ENCODE measurements at regions not wholly inside any gene's neighbourhood (a gene's known extent, or its start where the extent isn't known, plus 50 kb on each side); places are given as distances from the start of the nearest gene placed in this dataset.

GRCh38 chr10:47053081-47053798, 142.0 kb downstream of the PTPN20 start:
- no peak for DNase-seq

GRCh38 chr10:47054974-47055373, 143.7 kb downstream of the PTPN20 start:
- no peak for DNase-seq

GRCh38 chr10:47055386-47056246, 144.4 kb downstream of the PTPN20 start:
- DNase-seq = peak in 1 of 2 donors; percentile 22

GRCh38 chr10:47056247-47056510, 145.0 kb downstream of the PTPN20 start:
- DNase-seq = no peak

- no peak for DNase-seq
Measured at GRCh38 chr10:47057471-47057870, 146.2 kb downstream of the PTPN20 start.

GRCh38 chr10:47058032-47058702, 146.9 kb downstream of the PTPN20 start:
- no peak for DNase-seq

- DNase-seq = no peak
Measured at GRCh38 chr10:47058961-47059391, 147.7 kb downstream of the PTPN20 start.

- no peak for DNase-seq
Measured at GRCh38 chr10:47059606-47060311, 148.5 kb downstream of the PTPN20 start.

GRCh38 chr10:47060356-47060755, 149.1 kb downstream of the PTPN20 start:
- DNase-seq = no peak

- DNase-seq = no peak
Measured at GRCh38 chr10:47060993-47061500, 149.8 kb downstream of the PTPN20 start.

GRCh38 chr10:47061776-47062175, 150.5 kb downstream of the PTPN20 start:
- no peak for DNase-seq

GRCh38 chr10:47062441-47063200, 151.4 kb downstream of the PTPN20 start:
- peak; percentile 13 to 22 for DNase-seq

- no peak for DNase-seq
Measured at GRCh38 chr10:47063858-47064257, 152.6 kb downstream of the PTPN20 start.

GRCh38 chr10:47065903-47066302, 154.7 kb downstream of the PTPN20 start:
- no peak for DNase-seq

- DNase-seq = no peak
Measured at GRCh38 chr10:47067949-47068940, 157.0 kb downstream of the PTPN20 start.

GRCh38 chr10:47070541-47070940, 159.3 kb downstream of the PTPN20 start:
- DNase-seq = no peak

GRCh38 chr10:47071891-47072290, 160.7 kb downstream of the PTPN20 start:
- peak in 1 of 2 donors; percentile 5 for DNase-seq

GRCh38 chr10:47073967-47074366, 162.7 kb downstream of the PTPN20 start:
- DNase-seq = no peak

GRCh38 chr10:47076949-47077361, 165.7 kb downstream of the PTPN20 start:
- DNase-seq = peak; percentile 55 to 58

- DNase-seq = no peak
Measured at GRCh38 chr10:47077386-47077785, 166.2 kb downstream of the PTPN20 start.

GRCh38 chr10:47077941-47078340, 166.7 kb downstream of the PTPN20 start:
- DNase-seq = no peak
